HG03565 (cell line): ENCODE measurements at regions not wholly inside any gene's neighbourhood (a gene's known extent, or its start where the extent isn't known, plus 50 kb on each side); places are given as distances from the start of the nearest gene placed in this dataset.

Experiments
- ATAC-seq: cut with Tn5 transposase; IDR thresholded peaks from one replicate; pipeline ENCODE4 v1.9.1; 2021; ENCODE audit warnings: mild to moderate bottlenecking, moderate library complexity; ENCODE audit not compliant: unreplicated experiment

GRCh38 chrX:109312757-109313156 is 169.1 kb downstream of the GUCY2F start:
- no peak for ATAC-seq

- no peak for ATAC-seq
Measured at GRCh38 chrX:109310031-109310430, 171.9 kb downstream of the GUCY2F start.

DNA sequence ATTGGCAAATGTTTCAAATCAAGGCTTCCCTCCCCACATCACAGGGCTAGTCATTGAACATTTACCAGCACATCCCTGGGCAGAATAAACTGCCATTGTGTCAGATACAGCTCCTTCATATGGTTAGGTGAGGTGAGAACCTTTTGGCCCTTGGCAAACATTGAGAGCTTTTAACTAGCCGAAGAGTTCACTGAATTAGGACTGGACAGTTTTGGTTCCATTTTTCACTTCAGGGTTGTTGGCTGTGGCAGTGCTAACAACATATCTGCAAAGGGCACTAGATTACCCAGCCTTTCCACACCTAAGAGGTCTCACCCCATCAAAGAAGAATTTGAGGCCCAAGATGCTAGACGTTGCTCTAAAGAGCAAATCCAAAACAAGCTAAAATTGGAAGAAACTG is 180.7 kb downstream of the GUCY2F start:
- no peak for ATAC-seq

- no peak for ATAC-seq
Measured at GRCh38 chrX:109300415-109300814, 181.5 kb downstream of the GUCY2F start.

- ATAC-seq, result no peak
Measured at GRCh38 chrX:109299091-109299490, 182.8 kb downstream of the GUCY2F start.

GRCh38 chrX:109294097-109294814 is 187.6 kb downstream of the GUCY2F start:
- no peak for ATAC-seq

- ATAC-seq, result no peak
Measured at GRCh38 chrX:109283870-109284269, 198.0 kb downstream of the GUCY2F start.

- peak; percentile 60 for ATAC-seq
Measured at GRCh38 chrX:109281483-109282275, 200.2 kb downstream of the GUCY2F start.

- no peak for ATAC-seq
Measured at GRCh38 chrX:109274806-109275205, 207.1 kb downstream of the GUCY2F start.

- ATAC-seq, result peak; percentile 90
Measured at GRCh38 chrX:109270580-109271484, 211.1 kb downstream of the GUCY2F start.

- no peak for ATAC-seq
Measured at GRCh38 chrX:109268340-109268739, 213.5 kb downstream of the GUCY2F start.

DNA sequence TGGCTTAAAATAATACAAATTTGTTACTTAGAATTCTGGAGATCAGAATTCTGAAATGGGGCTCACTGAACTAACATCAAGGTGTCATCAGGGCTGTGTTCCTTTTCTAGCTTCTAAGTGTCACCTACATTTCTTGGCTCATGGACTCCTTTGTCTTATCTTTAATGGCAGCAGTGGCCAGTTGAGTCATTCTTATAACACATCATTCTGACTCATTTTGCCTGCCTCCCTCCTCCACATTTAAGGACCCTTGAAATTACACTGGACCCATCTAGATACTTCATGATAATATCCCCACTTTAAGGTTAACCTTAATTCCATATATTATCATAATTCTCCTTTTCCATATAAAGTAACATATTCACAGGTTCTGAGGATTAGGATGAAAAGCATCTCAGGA is 215.9 kb downstream of the GUCY2F start:
- ATAC-seq, result no peak

DNA sequence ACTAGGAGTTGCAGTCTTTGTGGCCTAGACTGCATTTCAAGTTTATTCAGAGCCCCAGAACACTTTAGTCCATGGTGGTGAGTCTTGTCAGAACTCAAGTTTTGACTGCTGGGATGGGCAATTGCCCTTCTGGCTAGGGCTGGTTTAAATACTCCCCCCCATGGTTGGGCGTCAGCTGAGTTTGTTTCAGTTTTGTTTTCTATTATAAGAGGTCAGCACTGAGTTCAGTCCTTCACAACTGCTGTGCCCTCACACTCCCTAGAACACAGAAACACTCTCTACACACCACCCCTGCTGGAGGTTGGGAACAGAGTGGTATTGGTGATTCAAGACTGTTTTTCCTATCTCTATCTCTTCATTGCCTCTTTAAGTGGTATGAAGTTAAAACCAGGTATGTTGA is 217.0 kb downstream of the GUCY2F start:
- ATAC-seq, result peak; percentile 50

- no peak for ATAC-seq
Measured at GRCh38 chrX:109261279-109261678, 220.6 kb downstream of the GUCY2F start.

DNA sequence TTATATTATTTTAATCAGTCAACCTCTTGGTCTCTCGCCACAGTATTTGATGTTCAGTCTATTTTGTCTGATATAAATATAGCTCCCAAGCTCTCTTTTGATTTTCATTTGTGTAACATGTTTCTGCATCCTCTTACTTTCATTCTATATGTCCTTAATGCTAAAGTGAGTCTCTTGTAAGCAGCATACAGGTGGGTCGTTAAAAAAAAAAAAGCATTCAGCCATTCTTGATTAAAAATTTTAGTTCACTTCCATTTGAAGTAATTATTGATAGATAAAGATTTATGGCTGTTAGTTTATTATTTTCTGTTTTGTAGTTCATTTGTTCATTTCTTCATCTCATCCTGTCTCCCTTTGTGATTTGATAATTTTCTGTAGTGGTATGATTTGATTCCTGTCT is 229.1 kb downstream of the GUCY2F start:
- ATAC-seq, result no peak

GRCh38 chrX:109218761-109219160 is 263.1 kb downstream of the GUCY2F start:
- no peak for ATAC-seq

- no peak for ATAC-seq
Measured at GRCh38 chrX:109199726-109200125, 282.2 kb downstream of the GUCY2F start.

- ATAC-seq, result peak; percentile 78
Measured at GRCh38 chrX:109190542-109190941, 291.3 kb downstream of the GUCY2F start.

- ATAC-seq, result peak; percentile 73
Measured at GRCh38 chrX:109187473-109188168, 294.3 kb downstream of the GUCY2F start.

DNA sequence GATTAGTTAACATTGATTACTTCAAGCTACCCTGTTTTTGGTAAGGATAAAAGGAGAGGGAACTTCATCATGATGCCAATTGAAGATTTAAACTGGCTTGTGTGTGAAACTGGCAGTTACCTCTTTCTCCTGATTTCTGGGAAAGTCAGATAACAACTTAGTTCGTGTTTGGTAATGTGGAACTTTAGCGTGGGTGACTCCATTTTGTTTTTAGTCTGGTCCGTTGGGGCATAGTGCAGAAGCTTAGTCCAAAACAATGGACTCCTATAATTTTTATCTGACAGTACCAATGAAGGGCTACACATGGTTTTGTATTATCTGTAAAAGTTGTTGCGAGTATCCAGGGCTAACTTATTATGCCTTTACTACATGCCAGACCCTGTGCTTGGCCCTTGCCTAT is 294.9 kb downstream of the GUCY2F start:
- ATAC-seq, result no peak
